Liver (tissue), 3 donors: ENCODE measurements at regions not wholly inside any gene's neighbourhood (a gene's known extent, or its start where the extent isn't known, plus 50 kb on each side); places are given as distances from the start of the nearest gene placed in this dataset.

Experiments
- ATF3 ChIP-seq: IDR thresholded peaks from 2 replicates; pipeline ENCODE4 v1.6.1; 2016; ENCODE audit warnings: antibody characterized with exemption
- CTCF ChIP-seq: fragments of 150-350 bp; IDR thresholded peaks from 2 replicates; pipeline ENCODE4 v1.5.1; 2017; ENCODE audit warnings: improper control_type of control experiment, low read depth, low read length; ENCODE audit not compliant: missing input control
- EGR1 ChIP-seq, 2 donors: IDR thresholded peaks; 2 replicates each; pipeline ENCODE4 v1.6.1; 2016 to 2018; ENCODE audit warnings: antibody characterized with exemption in 2 of 2, low read depth in 2 of 2
- GABPA ChIP-seq, 2 donors: IDR thresholded peaks in 1 of 2; conservative IDR thresholded peaks in 1 of 2; 2 replicates each; pipeline ENCODE4 v1.6.1; 2016; ENCODE audit warnings: antibody characterized with exemption in 2 of 2, mild to moderate bottlenecking in 1 of 2, moderate library complexity in 1 of 2
- MAX ChIP-seq: IDR thresholded peaks from 2 replicates; pipeline ENCODE4 v1.6.1; 2016; ENCODE audit warnings: antibody characterized with exemption
- RAD21 ChIP-seq, 2 donors: IDR thresholded peaks; 2 replicates each; pipeline ENCODE4 v1.6.1; 2016; ENCODE audit warnings: antibody characterized with exemption in 2 of 2, mild to moderate bottlenecking in 2 of 2
- REST ChIP-seq: IDR thresholded peaks from 2 replicates; pipeline ENCODE4 v1.6.1; 2016; ENCODE audit warnings: antibody characterized with exemption, mild to moderate bottlenecking
- RXRA ChIP-seq, 2 donors: IDR thresholded peaks; 2 replicates each; pipeline ENCODE4 v1.6.1; 2017 to 2018; ENCODE audit warnings: antibody characterized with exemption in 2 of 2, mild to moderate bottlenecking in 1 of 2
- TAF1 ChIP-seq: conservative IDR thresholded peaks from 2 replicates; pipeline ENCODE4 v1.6.1; 2016; ENCODE audit warnings: antibody characterized with exemption, mild to moderate bottlenecking
- YY1 ChIP-seq: IDR thresholded peaks from 2 replicates; pipeline ENCODE4 v1.6.1; 2016; ENCODE audit warnings: antibody characterized with exemption, mild to moderate bottlenecking
- donor health status: healthy.
- donor health status: healthy.

- TF ChIP-seq CTCF: no peak
- no peak for TF ChIP-seq TAF1
- no peak for TF ChIP-seq ATF3
- TF ChIP-seq MAX: no peak
- TF ChIP-seq RXRA (IDR thresholded peaks at IDR 0.05): no peak
- no peak for TF ChIP-seq REST
- no peak for TF ChIP-seq YY1
- TF ChIP-seq RAD21 (IDR thresholded peaks at IDR 0.05): no peak
- TF ChIP-seq GABPA (IDR thresholded peaks at IDR 0.05 in 1 of 2, conservative IDR thresholded peaks at IDR 0.05 in 1 of 2): no peak
- TF ChIP-seq EGR1 (IDR thresholded peaks at IDR 0.05; ENCODE audit: low read depth in 2 of 2): no peak
Measured at GRCh38 chr12:4120316-4120917, 153.1 kb upstream of the CCND2 start.
